HEK293 (cell line): ENCODE measurements at regions not wholly inside any gene's neighbourhood (a gene's known extent, or its start where the extent isn't known, plus 50 kb on each side); places are given as distances from the start of the nearest gene placed in this dataset.

Experiments used
- WT1 ChIP-seq: fragments of 450-650 bp; formaldehyde crosslinking; IDR thresholded peaks from 2 replicates; pipeline ENCODE4 v1.5.1; 2016; ENCODE audit warnings: missing biosample characterization, missing genetic modification characterization
- ZNF155 ChIP-seq: fragments of 450-650 bp; formaldehyde crosslinking; IDR thresholded peaks from 2 replicates; pipeline ENCODE4 v1.5.1; 2016; ENCODE audit warnings: missing biosample characterization, missing genetic modification characterization
- ZNF2 ChIP-seq: fragments of 450-650 bp; formaldehyde crosslinking; IDR thresholded peaks from 2 replicates; pipeline ENCODE4 v1.5.1; 2016; ENCODE audit warnings: missing biosample characterization, missing genetic modification characterization
- ZNF324 ChIP-seq: fragments of 450-650 bp; formaldehyde crosslinking; IDR thresholded peaks from 2 replicates; pipeline ENCODE4 v1.5.1; 2016; ENCODE audit warnings: missing biosample characterization, missing genetic modification characterization
- ZNF404 ChIP-seq: fragments of 450-650 bp; formaldehyde crosslinking; IDR thresholded peaks from 2 replicates; pipeline ENCODE4 v1.5.1; 2017; ENCODE audit warnings: missing biosample characterization, missing genetic modification characterization
- ZNF510 ChIP-seq: fragments of 450-650 bp; formaldehyde crosslinking; IDR thresholded peaks from 2 replicates; pipeline ENCODE4 v1.5.1; 2018; ENCODE audit warnings: mild to moderate bottlenecking, missing genetic modification characterization, missing biosample characterization; ENCODE audit not compliant: insufficient replicate concordance
- ZNF561 ChIP-seq: fragments of 450-650 bp; IDR thresholded peaks from 2 replicates; pipeline ENCODE4 v1.5.1; 2018; ENCODE audit warnings: missing biosample characterization, missing genetic modification characterization, borderline replicate concordance
- ZNF610 ChIP-seq: fragments of 450-650 bp; formaldehyde crosslinking; IDR thresholded peaks from 2 replicates; pipeline ENCODE4 v1.5.1; 2016; ENCODE audit warnings: missing biosample characterization, missing genetic modification characterization, borderline replicate concordance
- ZNF629 ChIP-seq: fragments of 450-650 bp; formaldehyde crosslinking; IDR thresholded peaks from 2 replicates; pipeline ENCODE4 v1.5.1; 2017; ENCODE audit warnings: missing biosample characterization, missing genetic modification characterization
- TF ChIP-seq, protein P1 (sequence below): fragments of 450-650 bp; formaldehyde crosslinking; IDR thresholded peaks from 2 replicates; pipeline ENCODE4 v1.5.1; 2016; ENCODE audit warnings: missing biosample characterization, missing genetic modification characterization
- TF ChIP-seq, protein P2 (sequence below): sonication (generic); formaldehyde crosslinking; IDR thresholded peaks from 2 replicates; pipeline ENCODE4 v1.8.1; 2022; ENCODE audit warnings: mild to moderate bottlenecking, moderate library complexity, missing genetic modification reagents
- TF ChIP-seq, protein P3 (sequence below): fragments of 450-650 bp; formaldehyde crosslinking; IDR thresholded peaks from 2 replicates; pipeline ENCODE4 v1.5.1; 2016; ENCODE audit warnings: missing biosample characterization, missing genetic modification characterization
- TF ChIP-seq, protein P4 (sequence below): IDR thresholded peaks from 2 replicates; pipeline ENCODE4 v1.6.1; 2011; ENCODE audit warnings: mild to moderate bottlenecking, low read depth, low read length, borderline replicate concordance

DNA sequence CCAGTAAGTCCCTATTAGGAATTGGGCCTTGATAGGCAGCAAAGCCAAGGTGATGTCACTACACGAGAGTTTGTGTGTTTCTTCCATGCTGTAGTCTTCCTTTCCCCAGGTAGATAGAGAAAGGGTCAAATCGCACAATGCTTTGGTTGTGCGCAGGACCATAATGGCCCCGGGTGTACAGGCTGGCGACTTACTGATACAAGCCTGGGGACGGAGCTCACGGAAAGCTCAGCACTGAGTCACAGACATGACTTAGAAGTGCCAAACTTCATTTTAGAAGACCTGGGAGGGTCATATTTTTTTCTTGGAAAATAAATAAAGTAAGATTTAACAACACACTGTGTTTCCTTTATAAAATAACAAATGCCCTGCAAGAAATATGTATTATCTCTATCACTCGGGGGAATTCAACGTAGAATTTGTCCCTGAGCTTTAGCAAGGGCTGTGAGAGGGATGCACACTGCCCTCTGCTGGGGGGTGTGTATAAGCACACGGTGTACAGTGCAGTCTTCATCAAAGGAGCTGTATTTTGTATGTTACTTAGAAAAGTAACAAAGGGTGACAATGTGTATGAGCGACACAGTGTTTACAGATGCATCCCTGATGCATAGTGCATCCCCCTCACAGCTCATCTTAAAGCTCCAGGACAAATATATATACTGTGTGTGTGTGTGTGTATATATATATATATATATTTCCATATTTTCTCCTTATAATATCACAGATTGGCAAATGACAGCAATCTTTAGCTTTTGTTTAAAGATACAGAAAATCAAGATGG lies 254.5 kb upstream of the VEGFC start:
- TF ChIP-seq ZNF155 (tag by site-specific recombination): no peak
- TF ChIP-seq ZNF610: no peak
- TF ChIP-seq ZNF324 (tag by site-specific recombination): no peak
- TF ChIP-seq ZNF561 (tag by site-specific recombination): no peak
- TF ChIP-seq, protein P1, sequence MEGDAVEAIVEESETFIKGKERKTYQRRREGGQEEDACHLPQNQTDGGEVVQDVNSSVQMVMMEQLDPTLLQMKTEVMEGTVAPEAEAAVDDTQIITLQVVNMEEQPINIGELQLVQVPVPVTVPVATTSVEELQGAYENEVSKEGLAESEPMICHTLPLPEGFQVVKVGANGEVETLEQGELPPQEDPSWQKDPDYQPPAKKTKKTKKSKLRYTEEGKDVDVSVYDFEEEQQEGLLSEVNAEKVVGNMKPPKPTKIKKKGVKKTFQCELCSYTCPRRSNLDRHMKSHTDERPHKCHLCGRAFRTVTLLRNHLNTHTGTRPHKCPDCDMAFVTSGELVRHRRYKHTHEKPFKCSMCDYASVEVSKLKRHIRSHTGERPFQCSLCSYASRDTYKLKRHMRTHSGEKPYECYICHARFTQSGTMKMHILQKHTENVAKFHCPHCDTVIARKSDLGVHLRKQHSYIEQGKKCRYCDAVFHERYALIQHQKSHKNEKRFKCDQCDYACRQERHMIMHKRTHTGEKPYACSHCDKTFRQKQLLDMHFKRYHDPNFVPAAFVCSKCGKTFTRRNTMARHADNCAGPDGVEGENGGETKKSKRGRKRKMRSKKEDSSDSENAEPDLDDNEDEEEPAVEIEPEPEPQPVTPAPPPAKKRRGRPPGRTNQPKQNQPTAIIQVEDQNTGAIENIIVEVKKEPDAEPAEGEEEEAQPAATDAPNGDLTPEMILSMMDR (tag by site-specific recombination): no peak
- TF ChIP-seq, protein P2, sequence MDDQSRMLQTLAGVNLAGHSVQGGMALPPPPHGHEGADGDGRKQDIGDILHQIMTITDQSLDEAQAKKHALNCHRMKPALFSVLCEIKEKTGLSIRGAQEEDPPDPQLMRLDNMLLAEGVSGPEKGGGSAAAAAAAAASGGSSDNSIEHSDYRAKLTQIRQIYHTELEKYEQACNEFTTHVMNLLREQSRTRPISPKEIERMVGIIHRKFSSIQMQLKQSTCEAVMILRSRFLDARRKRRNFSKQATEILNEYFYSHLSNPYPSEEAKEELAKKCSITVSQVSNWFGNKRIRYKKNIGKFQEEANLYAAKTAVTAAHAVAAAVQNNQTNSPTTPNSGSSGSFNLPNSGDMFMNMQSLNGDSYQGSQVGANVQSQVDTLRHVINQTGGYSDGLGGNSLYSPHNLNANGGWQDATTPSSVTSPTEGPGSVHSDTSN (CRISPR knock-in tag): no peak
- TF ChIP-seq ZNF510 (tag by site-specific recombination): no peak
- TF ChIP-seq, protein P3, sequence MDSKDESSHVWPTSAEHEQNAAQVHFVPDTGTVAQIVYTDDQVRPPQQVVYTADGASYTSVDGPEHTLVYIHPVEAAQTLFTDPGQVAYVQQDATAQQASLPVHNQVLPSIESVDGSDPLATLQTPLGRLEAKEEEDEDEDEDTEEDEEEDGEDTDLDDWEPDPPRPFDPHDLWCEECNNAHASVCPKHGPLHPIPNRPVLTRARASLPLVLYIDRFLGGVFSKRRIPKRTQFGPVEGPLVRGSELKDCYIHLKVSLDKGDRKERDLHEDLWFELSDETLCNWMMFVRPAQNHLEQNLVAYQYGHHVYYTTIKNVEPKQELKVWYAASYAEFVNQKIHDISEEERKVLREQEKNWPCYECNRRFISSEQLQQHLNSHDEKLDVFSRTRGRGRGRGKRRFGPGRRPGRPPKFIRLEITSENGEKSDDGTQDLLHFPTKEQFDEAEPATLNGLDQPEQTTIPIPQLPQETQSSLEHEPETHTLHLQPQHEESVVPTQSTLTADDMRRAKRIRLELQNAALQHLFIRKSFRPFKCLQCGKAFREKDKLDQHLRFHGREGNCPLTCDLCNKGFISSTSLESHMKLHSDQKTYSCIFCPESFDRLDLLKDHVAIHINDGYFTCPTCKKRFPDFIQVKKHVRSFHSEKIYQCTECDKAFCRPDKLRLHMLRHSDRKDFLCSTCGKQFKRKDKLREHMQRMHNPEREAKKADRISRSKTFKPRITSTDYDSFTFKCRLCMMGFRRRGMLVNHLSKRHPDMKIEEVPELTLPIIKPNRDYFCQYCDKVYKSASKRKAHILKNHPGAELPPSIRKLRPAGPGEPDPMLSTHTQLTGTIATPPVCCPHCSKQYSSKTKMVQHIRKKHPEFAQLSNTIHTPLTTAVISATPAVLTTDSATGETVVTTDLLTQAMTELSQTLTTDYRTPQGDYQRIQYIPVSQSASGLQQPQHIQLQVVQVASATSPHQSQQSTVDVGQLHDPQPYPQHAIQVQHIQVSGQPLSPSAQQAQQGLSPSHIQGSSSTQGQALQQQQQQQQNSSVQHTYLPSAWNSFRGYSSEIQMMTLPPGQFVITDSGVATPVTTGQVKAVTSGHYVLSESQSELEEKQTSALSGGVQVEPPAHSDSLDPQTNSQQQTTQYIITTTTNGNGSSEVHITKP (tag by site-specific recombination): no peak
- TF ChIP-seq ZNF404 (tag by site-specific recombination): no peak
- no peak for TF ChIP-seq ZNF2 (tag by site-specific recombination)
- TF ChIP-seq, protein P4, sequence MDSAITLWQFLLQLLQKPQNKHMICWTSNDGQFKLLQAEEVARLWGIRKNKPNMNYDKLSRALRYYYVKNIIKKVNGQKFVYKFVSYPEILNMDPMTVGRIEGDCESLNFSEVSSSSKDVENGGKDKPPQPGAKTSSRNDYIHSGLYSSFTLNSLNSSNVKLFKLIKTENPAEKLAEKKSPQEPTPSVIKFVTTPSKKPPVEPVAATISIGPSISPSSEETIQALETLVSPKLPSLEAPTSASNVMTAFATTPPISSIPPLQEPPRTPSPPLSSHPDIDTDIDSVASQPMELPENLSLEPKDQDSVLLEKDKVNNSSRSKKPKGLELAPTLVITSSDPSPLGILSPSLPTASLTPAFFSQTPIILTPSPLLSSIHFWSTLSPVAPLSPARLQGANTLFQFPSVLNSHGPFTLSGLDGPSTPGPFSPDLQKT: no peak
- no peak for TF ChIP-seq ZNF629 (tag by site-specific recombination)
- TF ChIP-seq WT1: no peak
